Progenitor cell of endocrine pancreas (in vitro differentiated cells): ENCODE measurements at regions not wholly inside any gene's neighbourhood (a gene's known extent, or its start where the extent isn't known, plus 50 kb on each side); places are given as distances from the start of the nearest gene placed in this dataset.

Source experiments
- DNase-seq: peaks from one replicate; pipeline ENCODE4 v3.0.0; 2021; ENCODE audit warnings: low spot score; ENCODE audit not compliant: unreplicated experiment
- H3K27ac Mint-ChIP-seq: 2 replicates; pipeline ENCODE4 v1.8.0; 2021; ENCODE audit warnings: mild to moderate bottlenecking, moderate library complexity, mixed read lengths
- H3K27me3 Mint-ChIP-seq: 2 replicates; pipeline ENCODE4 v1.8.0; 2021; ENCODE audit warnings: mixed read lengths
- H3K36me3 Mint-ChIP-seq: 2 replicates; pipeline ENCODE4 v1.8.0; 2022; ENCODE audit warnings: mixed read lengths; ENCODE audit not compliant: insufficient read depth
- H3K4me1 Mint-ChIP-seq: 2 replicates; pipeline ENCODE4 v1.8.0; 2021; ENCODE audit warnings: low read depth, mixed read lengths
- H3K4me3 Mint-ChIP-seq: 2 replicates; pipeline ENCODE4 v1.8.0; 2021; ENCODE audit warnings: low read depth, mild to moderate bottlenecking, moderate library complexity, mixed read lengths
- H3K9me3 Mint-ChIP-seq: 2 replicates; pipeline ENCODE4 v1.8.0; 2021; ENCODE audit warnings: low read depth, mixed read lengths
- TF ChIP-seq, protein P1 (sequence below): fragments of 200-600 bp; sonication (generic); IDR thresholded peaks from one replicate; pipeline ENCODE4 v1.5.0; 2021; ENCODE audit warnings: antibody characterized with exemption, mild to moderate bottlenecking; ENCODE audit not compliant: unreplicated experiment

DNA sequence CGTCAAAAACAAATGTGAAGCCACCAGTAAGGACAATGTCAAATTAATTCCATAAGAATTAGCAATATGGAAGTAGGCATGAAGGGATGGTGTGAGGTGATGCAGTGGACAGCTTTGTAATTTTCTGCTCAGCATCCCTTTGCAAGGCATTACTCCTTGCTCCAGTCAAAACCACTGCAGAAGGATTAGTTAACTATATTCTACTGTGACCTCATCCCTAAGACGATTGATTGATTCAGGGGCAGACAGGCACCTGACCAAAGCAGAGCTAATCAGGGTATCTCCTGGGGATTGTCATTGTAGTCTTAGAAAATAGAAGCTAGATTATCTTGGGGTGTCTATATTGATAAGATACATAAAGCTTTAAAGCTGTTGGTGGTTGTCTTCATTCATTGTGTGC, 98.7 kb downstream of the NMUR2 start:
- no peak for DNase-seq
- Mint-ChIP-seq H3K4me3 (no peak overlapping the region), H3K27me3 (peaks cover 14% of the 10 kb centered on the region), H3K36me3 (no peaks in the 10 kb centered on the region), H3K27ac (no peak overlapping the region), H3K9me3 (no peaks in the 10 kb centered on the region), H3K4me1 (no peaks in the 10 kb centered on the region)
- TF ChIP-seq, protein P1, sequence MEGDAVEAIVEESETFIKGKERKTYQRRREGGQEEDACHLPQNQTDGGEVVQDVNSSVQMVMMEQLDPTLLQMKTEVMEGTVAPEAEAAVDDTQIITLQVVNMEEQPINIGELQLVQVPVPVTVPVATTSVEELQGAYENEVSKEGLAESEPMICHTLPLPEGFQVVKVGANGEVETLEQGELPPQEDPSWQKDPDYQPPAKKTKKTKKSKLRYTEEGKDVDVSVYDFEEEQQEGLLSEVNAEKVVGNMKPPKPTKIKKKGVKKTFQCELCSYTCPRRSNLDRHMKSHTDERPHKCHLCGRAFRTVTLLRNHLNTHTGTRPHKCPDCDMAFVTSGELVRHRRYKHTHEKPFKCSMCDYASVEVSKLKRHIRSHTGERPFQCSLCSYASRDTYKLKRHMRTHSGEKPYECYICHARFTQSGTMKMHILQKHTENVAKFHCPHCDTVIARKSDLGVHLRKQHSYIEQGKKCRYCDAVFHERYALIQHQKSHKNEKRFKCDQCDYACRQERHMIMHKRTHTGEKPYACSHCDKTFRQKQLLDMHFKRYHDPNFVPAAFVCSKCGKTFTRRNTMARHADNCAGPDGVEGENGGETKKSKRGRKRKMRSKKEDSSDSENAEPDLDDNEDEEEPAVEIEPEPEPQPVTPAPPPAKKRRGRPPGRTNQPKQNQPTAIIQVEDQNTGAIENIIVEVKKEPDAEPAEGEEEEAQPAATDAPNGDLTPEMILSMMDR: no peak

DNA sequence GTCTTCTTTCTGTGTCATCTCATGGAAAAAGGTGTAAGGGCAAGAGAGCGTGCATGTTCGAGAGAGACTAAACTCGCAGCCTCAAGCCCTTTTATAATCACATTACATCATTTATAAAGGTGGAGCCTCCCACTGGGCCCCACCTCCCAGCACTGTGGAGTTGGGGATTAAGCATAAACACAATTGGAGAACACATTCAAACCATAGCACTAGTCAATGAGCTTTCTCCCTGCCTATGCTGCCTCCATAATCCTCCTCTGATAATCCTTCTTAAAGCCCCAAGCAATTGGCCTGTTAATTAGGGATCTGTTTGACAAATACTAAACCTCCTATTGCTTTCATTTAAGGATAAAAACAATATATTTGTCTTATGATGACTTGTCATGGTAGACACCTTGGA, 99.6 kb downstream of the NMUR2 start:
- H3K27ac Mint-ChIP-seq: no peak overlapping the region
- DNase-seq: no peak
- H3K27me3 Mint-ChIP-seq: peaks cover 8% of the 10 kb centered on the region
- H3K4me3 Mint-ChIP-seq: no peak overlapping the region
- H3K4me1 Mint-ChIP-seq: no peaks in the 10 kb centered on the region
- TF ChIP-seq, protein P1: no peak
- no peaks in the 10 kb centered on the region for H3K9me3 Mint-ChIP-seq
- H3K36me3 Mint-ChIP-seq: no peaks in the 10 kb centered on the region

DNA sequence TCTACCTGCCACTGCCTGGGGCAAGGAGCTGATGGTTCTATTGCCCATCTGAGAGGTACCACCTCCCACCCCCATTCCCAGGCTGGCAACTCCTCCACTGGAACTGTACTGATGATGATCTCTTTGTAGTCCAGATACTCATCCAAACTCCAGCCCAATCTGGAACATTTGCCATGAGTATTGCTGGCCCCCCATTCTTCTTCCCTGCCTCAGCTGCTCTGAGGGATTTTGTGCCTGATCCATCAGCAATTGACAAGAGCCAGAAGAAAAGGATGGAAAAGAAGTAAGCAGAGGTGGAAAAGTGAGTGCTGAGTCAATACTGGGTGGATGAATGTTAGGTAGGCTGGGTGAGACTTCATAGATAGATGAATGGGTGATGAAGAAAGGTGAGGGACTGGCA, 101.2 kb downstream of the NMUR2 start:
- Mint-ChIP-seq H3K27me3 (peaks cover 8% of the 10 kb centered on the region), H3K27ac (no peak overlapping the region), H3K36me3 (no peaks in the 10 kb centered on the region)

DNA sequence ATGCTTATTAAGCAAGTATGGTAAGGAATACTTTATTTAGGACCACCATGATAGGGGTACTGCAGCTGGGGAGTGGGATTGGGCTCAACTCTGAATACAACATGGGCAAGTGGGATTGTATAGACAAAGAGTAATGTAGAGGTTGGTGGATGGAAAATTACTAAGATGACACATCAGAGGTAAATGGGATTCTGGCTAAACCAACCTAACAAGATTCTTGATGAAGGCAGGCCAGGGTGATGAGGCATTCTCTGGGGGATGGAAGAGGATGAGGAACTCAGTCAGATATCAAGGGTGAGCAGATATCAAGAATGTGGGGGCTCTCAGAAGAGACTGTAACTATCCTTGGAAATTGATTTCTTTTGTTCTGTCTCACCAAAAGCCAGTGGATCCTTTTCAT, 107.2 kb downstream of the NMUR2 start:
- Mint-ChIP-seq H3K27ac (no peak overlapping the region), H3K36me3 (no peaks in the 10 kb centered on the region), H3K27me3 (peaks cover 11% of the 10 kb centered on the region), H3K4me3 (no peak overlapping the region), H3K9me3 (no peaks in the 10 kb centered on the region), H3K4me1 (no peaks in the 10 kb centered on the region)
- TF ChIP-seq, protein P1: no peak
- no peak for DNase-seq

More for the DNA sequence above, 101.2 kb downstream of the NMUR2 start:
- Mint-ChIP-seq H3K9me3 (no peaks in the 10 kb centered on the region), H3K4me3 (no peak overlapping the region), H3K4me1 (no peaks in the 10 kb centered on the region)
- DNase-seq: no peak
- TF ChIP-seq, protein P1: no peak

DNA sequence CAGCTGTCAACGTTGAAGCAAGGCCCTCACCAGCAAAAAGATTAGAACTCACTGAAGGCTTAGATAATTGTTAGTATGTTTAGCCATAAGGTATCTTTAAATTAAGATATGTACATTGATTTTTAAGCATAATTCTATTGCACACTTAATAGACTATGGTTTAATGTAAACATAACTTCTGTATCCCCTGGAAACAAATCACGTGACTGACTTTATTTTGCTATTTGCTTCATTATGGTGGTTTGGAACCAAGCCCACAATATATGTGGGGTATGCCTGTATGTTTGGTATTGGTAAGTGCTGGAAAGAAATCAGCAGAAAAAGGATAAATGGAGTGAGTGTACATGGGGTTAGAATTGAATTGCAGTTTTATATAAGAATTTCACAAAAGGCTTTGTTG, 111.9 kb downstream of the NMUR2 start:
- peaks cover 7% of the 10 kb centered on the region for H3K9me3 Mint-ChIP-seq
- no peaks in the 10 kb centered on the region for H3K36me3 Mint-ChIP-seq
- H3K4me3 Mint-ChIP-seq: no peak overlapping the region
- no peak for DNase-seq
- TF ChIP-seq, protein P1: no peak
- H3K27me3 Mint-ChIP-seq: peaks cover 22% of the 10 kb centered on the region
- H3K4me1 Mint-ChIP-seq: peaks cover 2% of the 10 kb centered on the region
- no peak overlapping the region for H3K27ac Mint-ChIP-seq

DNA sequence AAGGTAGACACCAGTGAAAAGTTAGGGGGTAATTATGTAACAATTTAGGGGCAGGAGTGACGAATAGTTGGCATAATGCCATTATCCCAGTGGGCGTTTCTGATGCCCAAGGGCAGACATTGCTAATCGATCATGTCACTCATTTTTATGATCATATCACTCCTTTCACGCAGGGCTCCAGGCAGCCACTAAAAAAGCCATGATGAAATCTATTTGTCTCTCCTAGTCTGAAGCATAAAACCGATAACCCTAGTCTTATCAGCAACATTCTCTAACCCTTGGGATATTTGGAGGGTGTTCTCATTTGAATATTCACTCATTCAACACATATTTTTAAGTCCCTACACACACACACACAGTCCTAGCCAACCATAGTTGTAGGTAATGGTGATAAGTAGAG, 114.9 kb downstream of the NMUR2 start:
- Mint-ChIP-seq H3K27me3 (peaks cover 14% of the 10 kb centered on the region), H3K27ac (no peak overlapping the region), H3K36me3 (no peaks in the 10 kb centered on the region), H3K4me1 (peaks cover 2% of the 10 kb centered on the region), H3K9me3 (peaks cover 7% of the 10 kb centered on the region), H3K4me3 (no peak overlapping the region)
- TF ChIP-seq, protein P1: no peak
- no peak for DNase-seq
